HG03025 (cell line): ENCODE measurements at regions not wholly inside any gene's neighbourhood (a gene's known extent, or its start where the extent isn't known, plus 50 kb on each side); places are given as distances from the start of the nearest gene placed in this dataset.
"Not testable (repeated sequence)": the region's sequence is repeated elsewhere in the genome, so short reads cannot be mapped to it uniquely, and the experiment has no call there.

Experiments
- ATAC-seq: cut with Tn5 transposase; IDR thresholded peaks from one replicate; pipeline ENCODE4 v1.9.1; 2021; ENCODE audit warnings: mild to moderate bottlenecking, moderate library complexity; ENCODE audit not compliant: unreplicated experiment, low FRiP score

- ATAC-seq, result no peak
These were observed 321.9 kb upstream of the NETO1 start for GRCh38 chr18:73189718-73190117.

- no peak for ATAC-seq
These were observed 300.4 kb upstream of the NETO1 start for GRCh38 chr18:73168236-73168635.

GRCh38 chr18:73164430-73164829 is 296.6 kb upstream of the NETO1 start:
- ATAC-seq, result no peak

- ATAC-seq, result no peak
These were observed 295.4 kb upstream of the NETO1 start for GRCh38 chr18:73163236-73163635.

- no peak for ATAC-seq
These were observed 288.3 kb upstream of the NETO1 start for GRCh38 chr18:73156117-73156516.

GRCh38 chr18:73153271-73153670 is 285.5 kb upstream of the NETO1 start:
- no peak for ATAC-seq

- ATAC-seq, result no peak
These were observed 283.3 kb upstream of the NETO1 start for GRCh38 chr18:73151086-73151485.

- no peak for ATAC-seq
These were observed 282.4 kb upstream of the NETO1 start for GRCh38 chr18:73150199-73150598.

GRCh38 chr18:73147590-73147989 is 279.8 kb upstream of the NETO1 start:
- ATAC-seq, result no peak

- ATAC-seq, result no peak
These were observed 276.2 kb upstream of the NETO1 start for GRCh38 chr18:73144030-73144429.

- ATAC-seq, result no peak
These were observed 268.3 kb upstream of the NETO1 start for GRCh38 chr18:73136134-73136533.

GRCh38 chr18:73124175-73124574 is 256.4 kb upstream of the NETO1 start:
- ATAC-seq, result no peak

- ATAC-seq, result no peak
These were observed 253.4 kb upstream of the NETO1 start for GRCh38 chr18:73121207-73121606.

GRCh38 chr18:73120626-73121025 is 252.8 kb upstream of the NETO1 start:
- ATAC-seq, result no peak

GRCh38 chr18:73119574-73119973 is 251.8 kb upstream of the NETO1 start:
- no peak for ATAC-seq

GRCh38 chr18:73118121-73118816 is 250.5 kb upstream of the NETO1 start:
- no peak for ATAC-seq

- no peak for ATAC-seq
These were observed 242.5 kb upstream of the NETO1 start for GRCh38 chr18:73110307-73110706.

GRCh38 chr18:73101977-73102376 is 234.2 kb upstream of the NETO1 start:
- no peak for ATAC-seq

- not testable (repeated sequence) for ATAC-seq
These were observed 233.7 kb upstream of the NETO1 start for GRCh38 chr18:73101491-73101890.

GRCh38 chr18:73099759-73100158 is 232.0 kb upstream of the NETO1 start:
- ATAC-seq, result no peak

GRCh38 chr18:73093687-73094250 is 226.0 kb upstream of the NETO1 start:
- ATAC-seq, result no peak

- no peak for ATAC-seq
These were observed 220.7 kb upstream of the NETO1 start for GRCh38 chr18:73088445-73088844.
